ENCODE measurements at regions not wholly inside any gene's neighbourhood (a gene's known extent, or its start where the extent isn't known, plus 50 kb on each side); places are given as distances from the start of the nearest gene placed in this dataset.

DNA sequence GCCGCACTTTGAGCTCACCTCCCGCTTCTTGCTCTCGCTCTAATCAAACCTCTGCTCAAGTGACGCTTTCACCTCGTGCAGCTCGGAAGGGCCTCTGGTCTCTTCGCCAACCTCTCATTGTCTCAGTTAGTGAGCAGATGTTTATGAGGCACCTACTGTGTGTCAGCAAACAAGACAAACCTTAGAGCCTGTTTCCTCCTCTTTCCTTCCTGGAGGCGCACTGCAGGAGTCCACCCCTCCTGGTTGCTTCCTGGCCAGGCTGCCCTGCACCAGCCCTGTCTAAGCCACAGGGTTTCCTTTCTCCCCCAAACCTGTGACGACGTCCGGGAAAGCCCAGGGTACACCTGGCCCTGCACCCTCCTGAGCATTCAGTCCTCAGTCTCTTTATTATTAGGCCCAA lies 84.2 kb downstream of the PHETA1 start:
- DNase-seq (ENCODE audit: low spot score) (no peak), ATAC-seq (peak; percentile 72)
- Histone ChIP-seq H3K4me2 (peak overlapping the region; percentile 57), H3K36me3 (ENCODE audit: insufficient read depth) (no peaks in the 10 kb centered on the region), H3K4me1 (ENCODE audit: insufficient read depth) (peaks cover 12% of the 10 kb centered on the region), H3K27me3 (ENCODE audit: insufficient read depth) (no peaks in the 10 kb centered on the region), H3F3A (replicated peaks; ENCODE audit: low read depth) (no peaks in the 10 kb centered on the region), H3K9me2 (ENCODE audit: insufficient read depth) (no peaks in the 10 kb centered on the region), H3K4me3 (no peak overlapping the region), H4K20me1 (replicated peaks; ENCODE audit: insufficient read depth) (no peaks in the 10 kb centered on the region), H3K79me2 (replicated peaks; ENCODE audit: insufficient read depth) (no peaks in the 10 kb centered on the region), H2AFZ (no peak overlapping the region; the same call in 1 of the 2 replicates), H3K27ac (ENCODE audit: low read depth) (peak overlapping the region; percentile 67; the same call in 1 of the 2 replicates)
- peaks cover 18% of the 10 kb centered on the region for H3K4me1 Mint-ChIP-seq
- peaks cover 12% of the 10 kb centered on the region for H3K9me3 Mint-ChIP-seq
- TF ChIP-seq CREB1 (CRISPR knock-in tag; IDR thresholded peaks at IDR 0.05; ENCODE audit: low read depth) (no peak), EZH2 (IDR thresholded peaks at IDR 0.05; ENCODE audit: low read depth, unreplicated experiment) (no peak), EZH2phosphoT487 (IDR thresholded peaks at IDR 0.05; ENCODE audit: unreplicated experiment) (no peak), ZNF331 (CRISPR knock-in tag; IDR thresholded peaks at IDR 0.05; ENCODE audit: low read depth) (no peak)
- TF ChIP-seq, protein P1, sequence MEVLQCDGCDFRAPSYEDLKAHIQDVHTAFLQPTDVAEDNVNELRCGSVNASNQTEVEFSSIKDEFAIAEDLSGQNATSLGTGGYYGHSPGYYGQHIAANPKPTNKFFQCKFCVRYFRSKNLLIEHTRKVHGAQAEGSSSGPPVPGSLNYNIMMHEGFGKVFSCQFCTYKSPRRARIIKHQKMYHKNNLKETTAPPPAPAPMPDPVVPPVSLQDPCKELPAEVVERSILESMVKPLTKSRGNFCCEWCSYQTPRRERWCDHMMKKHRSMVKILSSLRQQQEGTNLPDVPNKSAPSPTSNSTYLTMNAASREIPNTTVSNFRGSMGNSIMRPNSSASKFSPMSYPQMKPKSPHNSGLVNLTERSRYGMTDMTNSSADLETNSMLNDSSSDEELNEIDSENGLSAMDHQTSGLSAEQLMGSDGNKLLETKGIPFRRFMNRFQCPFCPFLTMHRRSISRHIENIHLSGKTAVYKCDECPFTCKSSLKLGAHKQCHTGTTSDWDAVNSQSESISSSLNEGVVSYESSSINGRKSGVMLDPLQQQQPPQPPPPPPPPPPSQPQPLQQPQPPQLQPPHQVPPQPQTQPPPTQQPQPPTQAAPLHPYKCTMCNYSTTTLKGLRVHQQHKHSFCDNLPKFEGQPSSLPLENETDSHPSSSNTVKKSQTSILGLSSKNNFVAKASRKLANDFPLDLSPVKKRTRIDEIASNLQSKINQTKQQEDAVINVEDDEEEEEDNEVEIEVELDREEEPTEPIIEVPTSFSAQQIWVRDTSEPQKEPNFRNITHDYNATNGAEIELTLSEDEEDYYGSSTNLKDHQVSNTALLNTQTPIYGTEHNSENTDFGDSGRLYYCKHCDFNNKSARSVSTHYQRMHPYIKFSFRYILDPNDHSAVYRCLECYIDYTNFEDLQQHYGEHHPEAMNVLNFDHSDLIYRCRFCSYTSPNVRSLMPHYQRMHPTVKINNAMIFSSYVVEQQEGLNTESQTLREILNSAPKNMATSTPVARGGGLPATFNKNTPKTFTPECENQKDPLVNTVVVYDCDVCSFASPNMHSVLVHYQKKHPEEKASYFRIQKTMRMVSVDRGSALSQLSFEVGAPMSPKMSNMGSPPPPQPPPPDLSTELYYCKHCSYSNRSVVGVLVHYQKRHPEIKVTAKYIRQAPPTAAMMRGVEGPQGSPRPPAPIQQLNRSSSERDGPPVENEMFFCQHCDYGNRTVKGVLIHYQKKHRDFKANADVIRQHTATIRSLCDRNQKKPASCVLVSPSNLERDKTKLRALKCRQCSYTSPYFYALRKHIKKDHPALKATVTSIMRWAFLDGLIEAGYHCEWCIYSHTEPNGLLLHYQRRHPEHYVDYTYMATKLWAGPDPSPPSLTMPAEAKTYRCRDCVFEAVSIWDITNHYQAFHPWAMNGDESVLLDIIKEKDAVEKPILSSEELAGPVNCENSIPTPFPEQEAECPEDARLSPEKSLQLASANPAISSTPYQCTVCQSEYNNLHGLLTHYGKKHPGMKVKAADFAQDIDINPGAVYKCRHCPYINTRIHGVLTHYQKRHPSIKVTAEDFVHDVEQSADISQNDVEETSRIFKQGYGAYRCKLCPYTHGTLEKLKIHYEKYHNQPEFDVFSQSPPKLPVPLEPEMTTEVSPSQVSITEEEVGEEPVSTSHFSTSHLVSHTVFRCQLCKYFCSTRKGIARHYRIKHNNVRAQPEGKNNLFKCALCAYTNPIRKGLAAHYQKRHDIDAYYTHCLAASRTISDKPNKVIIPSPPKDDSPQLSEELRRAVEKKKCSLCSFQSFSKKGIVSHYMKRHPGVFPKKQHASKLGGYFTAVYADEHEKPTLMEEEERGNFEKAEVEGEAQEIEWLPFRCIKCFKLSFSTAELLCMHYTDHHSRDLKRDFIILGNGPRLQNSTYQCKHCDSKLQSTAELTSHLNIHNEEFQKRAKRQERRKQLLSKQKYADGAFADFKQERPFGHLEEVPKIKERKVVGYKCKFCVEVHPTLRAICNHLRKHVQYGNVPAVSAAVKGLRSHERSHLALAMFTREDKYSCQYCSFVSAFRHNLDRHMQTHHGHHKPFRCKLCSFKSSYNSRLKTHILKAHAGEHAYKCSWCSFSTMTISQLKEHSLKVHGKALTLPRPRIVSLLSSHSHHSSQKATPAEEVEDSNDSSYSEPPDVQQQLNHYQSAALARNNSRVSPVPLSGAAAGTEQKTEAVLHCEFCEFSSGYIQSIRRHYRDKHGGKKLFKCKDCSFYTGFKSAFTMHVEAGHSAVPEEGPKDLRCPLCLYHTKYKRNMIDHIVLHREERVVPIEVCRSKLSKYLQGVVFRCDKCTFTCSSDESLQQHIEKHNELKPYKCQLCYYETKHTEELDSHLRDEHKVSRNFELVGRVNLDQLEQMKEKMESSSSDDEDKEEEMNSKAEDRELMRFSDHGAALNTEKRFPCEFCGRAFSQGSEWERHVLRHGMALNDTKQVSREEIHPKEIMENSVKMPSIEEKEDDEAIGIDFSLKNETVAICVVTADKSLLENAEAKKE (CRISPR knock-in tag; IDR thresholded peaks at IDR 0.05), result no peak
- H3K27ac Mint-ChIP-seq, result no peak overlapping the region
- no peak overlapping the region for H3K4me3 Mint-ChIP-seq
- peaks cover 12% of the 10 kb centered on the region; the same call in 2 of the 3 replicates for H3K36me3 Mint-ChIP-seq (ENCODE audit: low read depth)
- peaks cover 9% of the 10 kb centered on the region for H3K27me3 Mint-ChIP-seq (ENCODE audit: insufficient read depth, low read depth, poor library complexity)

GRCh38 chr12:111283966-111284365 lies 84.9 kb downstream of the PHETA1 start:
- DNase-seq (ENCODE audit: low spot score), result no peak
- peaks cover 12% of the 10 kb centered on the region for H3K9me3 Mint-ChIP-seq
- Histone ChIP-seq H3K27me3 (ENCODE audit: insufficient read depth) (no peaks in the 10 kb centered on the region), H2AFZ (no peak overlapping the region), H4K20me1 (replicated peaks; ENCODE audit: insufficient read depth) (no peaks in the 10 kb centered on the region), H3K27ac (ENCODE audit: low read depth) (no peak overlapping the region), H3K79me2 (replicated peaks; ENCODE audit: insufficient read depth) (no peaks in the 10 kb centered on the region), H3K4me1 (ENCODE audit: insufficient read depth) (peaks cover 12% of the 10 kb centered on the region), H3K4me2 (no peak overlapping the region), H3K4me3 (no peak overlapping the region), H3K36me3 (ENCODE audit: insufficient read depth) (no peaks in the 10 kb centered on the region), H3F3A (replicated peaks; ENCODE audit: low read depth) (no peaks in the 10 kb centered on the region), H3K9me2 (ENCODE audit: insufficient read depth) (no peaks in the 10 kb centered on the region)
- peaks cover 12% of the 10 kb centered on the region; the same call in 2 of the 3 replicates for H3K36me3 Mint-ChIP-seq (ENCODE audit: low read depth)
- no peak for ATAC-seq
- H3K4me1 Mint-ChIP-seq, result peaks cover 18% of the 10 kb centered on the region
- H3K27ac Mint-ChIP-seq, result no peak overlapping the region
- H3K27me3 Mint-ChIP-seq (ENCODE audit: insufficient read depth, low read depth, poor library complexity), result peaks cover 9% of the 10 kb centered on the region
- no peak overlapping the region for H3K4me3 Mint-ChIP-seq
- no peak for TF ChIP-seq ZNF331 (CRISPR knock-in tag; IDR thresholded peaks at IDR 0.05; ENCODE audit: low read depth)
- TF ChIP-seq CTCF (conservative IDR thresholded peaks at IDR 0.05; ENCODE audit: low read depth in 2 of 2), result no peak
- TF ChIP-seq CREB1 (CRISPR knock-in tag; IDR thresholded peaks at IDR 0.05; ENCODE audit: low read depth), result no peak
- no peak for TF ChIP-seq POLR2AphosphoS5 (IDR thresholded peaks at IDR 0.05; ENCODE audit: low read depth)
- TF ChIP-seq, protein P2, sequence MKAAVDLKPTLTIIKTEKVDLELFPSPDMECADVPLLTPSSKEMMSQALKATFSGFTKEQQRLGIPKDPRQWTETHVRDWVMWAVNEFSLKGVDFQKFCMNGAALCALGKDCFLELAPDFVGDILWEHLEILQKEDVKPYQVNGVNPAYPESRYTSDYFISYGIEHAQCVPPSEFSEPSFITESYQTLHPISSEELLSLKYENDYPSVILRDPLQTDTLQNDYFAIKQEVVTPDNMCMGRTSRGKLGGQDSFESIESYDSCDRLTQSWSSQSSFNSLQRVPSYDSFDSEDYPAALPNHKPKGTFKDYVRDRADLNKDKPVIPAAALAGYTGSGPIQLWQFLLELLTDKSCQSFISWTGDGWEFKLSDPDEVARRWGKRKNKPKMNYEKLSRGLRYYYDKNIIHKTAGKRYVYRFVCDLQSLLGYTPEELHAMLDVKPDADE (IDR thresholded peaks at IDR 0.05), result no peak
- no peak for TF ChIP-seq REST (IDR thresholded peaks at IDR 0.05; ENCODE audit: unreplicated experiment)
